H9 (cell line): ENCODE measurements at regions not wholly inside any gene's neighbourhood (a gene's known extent, or its start where the extent isn't known, plus 50 kb on each side); places are given as distances from the start of the nearest gene placed in this dataset.

Source experiments
- DNase-seq: peaks from one replicate; pipeline ENCODE4 v3.0.0-alpha.2; 2017
- H2AFZ ChIP-seq: one replicate; pipeline ENCODE4 v1.6.1; 2013; ENCODE audit warnings: mild to moderate bottlenecking, low read length, control low read depth, moderate library complexity
- H2AK5ac ChIP-seq: 2 replicates; pipeline ENCODE4 v1.6.1; 2013; ENCODE audit warnings: low read length, control low read depth, mixed read lengths; ENCODE audit not compliant: insufficient read length
- H2BK120ac ChIP-seq: one replicate; pipeline ENCODE4 v1.6.1; 2013; ENCODE audit warnings: low read depth, mild to moderate bottlenecking, low read length, control low read depth, inconsistent platforms; ENCODE audit not compliant: poor library complexity, severe bottlenecking
- H2BK12ac ChIP-seq: 2 replicates; pipeline ENCODE4 v1.6.1; 2013; ENCODE audit warnings: low read length, control low read depth, mixed read lengths, low read depth; ENCODE audit not compliant: insufficient read length
- H2BK15ac ChIP-seq: 2 replicates; pipeline ENCODE4 v1.6.1; 2013; ENCODE audit warnings: low read depth, low read length, control low read depth
- H2BK20ac ChIP-seq: one replicate; pipeline ENCODE4 v1.6.1; 2013; ENCODE audit warnings: low read depth, mild to moderate bottlenecking, low read length, control low read depth, inconsistent platforms; ENCODE audit not compliant: poor library complexity, severe bottlenecking
- H2BK5ac ChIP-seq: 2 replicates; pipeline ENCODE4 v1.6.1; 2013; ENCODE audit warnings: low read length, control low read depth, mixed read lengths; ENCODE audit not compliant: insufficient read length
- H3K14ac ChIP-seq: 2 replicates; pipeline ENCODE4 v1.6.1; 2013; ENCODE audit warnings: low read length, control low read depth; ENCODE audit not compliant: insufficient read depth
- H3K18ac ChIP-seq: 2 replicates; pipeline ENCODE4 v1.6.1; 2013; ENCODE audit warnings: low read depth, mild to moderate bottlenecking, mixed read lengths, low read length, control low read depth; ENCODE audit not compliant: insufficient read length
- H3K23ac ChIP-seq: 2 replicates; pipeline ENCODE4 v1.6.1; 2013; ENCODE audit warnings: low read length, control low read depth, mixed read lengths, low read depth; ENCODE audit not compliant: insufficient read length
- H3K23me2 ChIP-seq: 2 replicates; pipeline ENCODE4 v1.6.1; 2013; ENCODE audit warnings: low read depth, mild to moderate bottlenecking, mixed read lengths, low read length, control low read depth; ENCODE audit not compliant: insufficient read length, poor library complexity, severe bottlenecking
- H3K27ac ChIP-seq: 2 replicates; pipeline ENCODE4 v1.5.1; 2013; ENCODE audit warnings: low read length, control low read depth, mixed read lengths, low read depth; ENCODE audit not compliant: insufficient read length
- H3K27me3 ChIP-seq: 2 replicates; pipeline ENCODE4 v1.6.1; 2013; ENCODE audit warnings: low read length, control low read depth, inconsistent platforms; ENCODE audit not compliant: insufficient read depth
- H3K4ac ChIP-seq: 2 replicates; pipeline ENCODE4 v1.6.1; 2013; ENCODE audit warnings: low read depth, mild to moderate bottlenecking, control low read depth, inconsistent platforms, low read length, moderate library complexity
- H3K4me1 ChIP-seq: 2 replicates; pipeline ENCODE4 v1.6.1; 2013; ENCODE audit warnings: low read length, control low read depth, inconsistent platforms; ENCODE audit not compliant: insufficient read depth
- H3K4me2 ChIP-seq: 2 replicates; pipeline ENCODE4 v1.6.1; 2013; ENCODE audit warnings: low read length, control low read depth, mixed read lengths; ENCODE audit not compliant: insufficient read length, insufficient read depth
- H3K56ac ChIP-seq: 2 replicates; pipeline ENCODE4 v1.6.1; 2013; ENCODE audit warnings: low read depth, mild to moderate bottlenecking, mixed read lengths, low read length, control low read depth; ENCODE audit not compliant: insufficient read length
- H3K79me1 ChIP-seq: 2 replicates; pipeline ENCODE4 v1.6.1; 2013; ENCODE audit warnings: low read depth, mild to moderate bottlenecking, moderate library complexity, low read length, control low read depth, inconsistent platforms; ENCODE audit not compliant: insufficient read depth, poor library complexity, severe bottlenecking
- H3K79me2 ChIP-seq: 2 replicates; pipeline ENCODE4 v1.6.1; 2013; ENCODE audit warnings: low read length, control low read depth, inconsistent platforms; ENCODE audit not compliant: insufficient read depth
- H3K9ac ChIP-seq: 2 replicates; pipeline ENCODE4 v1.6.1; 2013; ENCODE audit warnings: low read length, control low read depth, mixed read lengths; ENCODE audit not compliant: insufficient read length; ENCODE audit errors: extremely low read depth
- H3K9me3 ChIP-seq: one replicate; pipeline ENCODE4 v1.6.1; 2013; ENCODE audit warnings: low read depth, low read length, inconsistent platforms; ENCODE audit not compliant: control insufficient read depth
- H3T11ph ChIP-seq: one replicate; pipeline ENCODE4 v1.6.1; 2013; ENCODE audit warnings: mild to moderate bottlenecking, low read length, control low read depth, inconsistent platforms
- H4K20me1 ChIP-seq: one replicate; pipeline ENCODE4 v1.6.1; 2013; ENCODE audit not compliant: control insufficient read depth, insufficient read length, insufficient read depth
- H4K5ac ChIP-seq: 2 replicates; pipeline ENCODE4 v1.6.1; 2013; ENCODE audit warnings: low read depth, mild to moderate bottlenecking, mixed read lengths, low read length, control low read depth; ENCODE audit not compliant: insufficient read length
- H4K8ac ChIP-seq: replicated peaks from 2 replicates; pipeline ENCODE4 v1.6.1; 2013; ENCODE audit warnings: low read length, control low read depth, mixed read lengths, low read depth; ENCODE audit not compliant: insufficient read length
- H4K91ac ChIP-seq: 2 replicates; pipeline ENCODE4 v1.6.1; 2013; ENCODE audit warnings: low read depth, mild to moderate bottlenecking, moderate library complexity, mixed read lengths, low read length, control low read depth; ENCODE audit not compliant: insufficient read length
- H3K27ac Mint-ChIP-seq, 3 experiments: 2 replicates in 2 of 3; 3 replicates in 1 of 3; pipeline ENCODE4 v1.8.0; 2020 to 2021; ENCODE audit warnings: mixed read lengths in 3 of 3, mild to moderate bottlenecking in 1 of 3, moderate library complexity in 1 of 3
- H3K27me3 Mint-ChIP-seq: 2 replicates; pipeline ENCODE4 v1.8.0; 2021; ENCODE audit warnings: low read depth, mild to moderate bottlenecking, moderate library complexity, mixed read lengths
- H3K36me3 Mint-ChIP-seq, 3 experiments: 2 replicates in 2 of 3; 3 replicates in 1 of 3; pipeline ENCODE4 v1.8.0; 2020 to 2021; ENCODE audit warnings: low read depth in 3 of 3, mixed read lengths in 3 of 3; ENCODE audit not compliant: insufficient read depth in 1 of 3
- H3K4me1 Mint-ChIP-seq, 2 experiments: 2 replicates each; pipeline ENCODE4 v1.8.0; 2020; ENCODE audit warnings: mixed read lengths in 2 of 2
- H3K4me3 Mint-ChIP-seq, 2 experiments: 2 replicates in 1 of 2; 3 replicates in 1 of 2; pipeline ENCODE4 v1.8.0; 2020 to 2021; ENCODE audit warnings: mild to moderate bottlenecking in 2 of 2, mixed read lengths in 2 of 2, moderate library complexity in 1 of 2
- H3K9me3 Mint-ChIP-seq, 2 experiments: 2 replicates in 1 of 2; 3 replicates in 1 of 2; pipeline ENCODE4 v1.8.0; 2020; ENCODE audit warnings: mild to moderate bottlenecking in 2 of 2, mixed read lengths in 2 of 2, moderate library complexity in 1 of 2
- WGBS: extraction: QIAGEN DNeasy Blood & Tissue Kit; methylation state at CpG from one replicate; pipeline ENCODE4 v1.1.7; 2013; ENCODE audit warnings: missing lambda C conversion rate, low lambda C conversion rate, mixed read lengths; ENCODE audit not compliant: insufficient read length; ENCODE audit errors: extremely low coverage; 5-methylcytosine and 5-hydroxymethylcytosine counted together
- TF ChIP-seq, protein P1 (sequence below): fragments of 200-600 bp; sonication (generic); conservative IDR thresholded peaks from 3 replicates; pipeline ENCODE4 v1.8.0; 2021; ENCODE audit warnings: antibody characterized with exemption, mild to moderate bottlenecking

DNA sequence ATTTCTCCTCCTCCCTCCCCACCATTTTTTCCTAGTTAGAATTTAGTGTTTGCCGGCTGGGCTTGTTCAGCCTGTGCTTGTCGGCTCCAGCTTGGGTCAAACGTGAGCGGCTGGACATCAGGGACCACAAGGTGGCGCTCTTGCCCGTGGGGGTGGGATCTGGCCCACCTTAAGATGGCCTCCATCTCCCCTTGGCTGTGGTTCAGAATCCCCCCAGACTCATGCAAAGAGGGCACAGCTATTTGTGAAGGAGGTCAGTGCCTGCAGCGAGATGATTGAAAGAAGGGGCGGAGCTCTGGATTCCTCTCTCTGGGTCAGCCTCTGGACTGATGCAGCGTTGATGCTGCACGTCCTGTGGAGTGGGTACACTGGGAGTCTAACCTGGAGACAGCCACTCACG, 283.3 kb upstream of the TUT7 start:
- Histone ChIP-seq H2AFZ (no peak overlapping the region), H3K27ac (no peak overlapping the region), H3K56ac (no peak overlapping the region), H4K8ac (no peak overlapping the region), H4K91ac (no peak overlapping the region), H2BK20ac (no peak overlapping the region), H3K23ac (no peak overlapping the region), H3K79me1 (no peaks in the 10 kb centered on the region), H3K14ac (no peak overlapping the region), H3K9ac (no peak overlapping the region), H3K4ac (no peak overlapping the region), H3K23me2 (no peaks in the 10 kb centered on the region), H2BK120ac (no peak overlapping the region), H3T11ph (no peak overlapping the region), H3K9me3 (no peaks in the 10 kb centered on the region), H2BK12ac (no peak overlapping the region), H2BK15ac (no peak overlapping the region), H3K27me3 (no peaks in the 10 kb centered on the region), H3K4me2 (no peak overlapping the region), H4K20me1 (no peaks in the 10 kb centered on the region), H3K4me1 (no peaks in the 10 kb centered on the region), H2AK5ac (no peak overlapping the region), H3K79me2 (no peaks in the 10 kb centered on the region), H3K18ac (no peak overlapping the region), H4K5ac (no peak overlapping the region), H2BK5ac (no peak overlapping the region)
- peaks cover 3 to 7% of the 10 kb centered on the region in 2 experiments; a peak in 3 of 5 replicates for H3K9me3 Mint-ChIP-seq
- H3K4me1 Mint-ChIP-seq = peaks cover 8 to 11% of the 10 kb centered on the region in 2 experiments
- no peak overlapping the region for H3K4me3 Mint-ChIP-seq
- TF ChIP-seq, protein P1, sequence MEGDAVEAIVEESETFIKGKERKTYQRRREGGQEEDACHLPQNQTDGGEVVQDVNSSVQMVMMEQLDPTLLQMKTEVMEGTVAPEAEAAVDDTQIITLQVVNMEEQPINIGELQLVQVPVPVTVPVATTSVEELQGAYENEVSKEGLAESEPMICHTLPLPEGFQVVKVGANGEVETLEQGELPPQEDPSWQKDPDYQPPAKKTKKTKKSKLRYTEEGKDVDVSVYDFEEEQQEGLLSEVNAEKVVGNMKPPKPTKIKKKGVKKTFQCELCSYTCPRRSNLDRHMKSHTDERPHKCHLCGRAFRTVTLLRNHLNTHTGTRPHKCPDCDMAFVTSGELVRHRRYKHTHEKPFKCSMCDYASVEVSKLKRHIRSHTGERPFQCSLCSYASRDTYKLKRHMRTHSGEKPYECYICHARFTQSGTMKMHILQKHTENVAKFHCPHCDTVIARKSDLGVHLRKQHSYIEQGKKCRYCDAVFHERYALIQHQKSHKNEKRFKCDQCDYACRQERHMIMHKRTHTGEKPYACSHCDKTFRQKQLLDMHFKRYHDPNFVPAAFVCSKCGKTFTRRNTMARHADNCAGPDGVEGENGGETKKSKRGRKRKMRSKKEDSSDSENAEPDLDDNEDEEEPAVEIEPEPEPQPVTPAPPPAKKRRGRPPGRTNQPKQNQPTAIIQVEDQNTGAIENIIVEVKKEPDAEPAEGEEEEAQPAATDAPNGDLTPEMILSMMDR = peak; percentile 96
- WGBS = no CpG with 5 or more reads among the region's 11 CpGs
- H3K27me3 Mint-ChIP-seq = no peaks in the 10 kb centered on the region; the same call in none of the 2 replicates
- H3K27ac Mint-ChIP-seq = no peak overlapping the region
- H3K36me3 Mint-ChIP-seq = no peaks in the 10 kb centered on the region; a peak in 2 of 7 replicates
- peak; percentile 83 for DNase-seq
